Astrocyte of the cerebellum (primary cell): ENCODE measurements at regions not wholly inside any gene's neighbourhood (a gene's known extent, or its start where the extent isn't known, plus 50 kb on each side); places are given as distances from the start of the nearest gene placed in this dataset.

Experiments used
- DNase-seq: peaks from one replicate; pipeline ENCODE4 v3.0.0-alpha.2; 2011; ENCODE audit warnings: low read depth
- H3K4me3 ChIP-seq: 2 replicates; pipeline ENCODE4 v1.5.1; 2011; ENCODE audit warnings: mild to moderate bottlenecking, low read depth, low read length, moderate library complexity
- in situ Hi-C: cut with HindIII; loops from 2 replicates; pipeline ENCODE4 v1.10.0; 2017; ENCODE audit warnings: low sequenced_read_pairs
- TF ChIP-seq, protein P1 (sequence below): IDR thresholded peaks from 2 replicates; pipeline ENCODE4 v1.5.1; 2012; ENCODE audit warnings: low read length, low read depth, moderate library complexity, mild to moderate bottlenecking; ENCODE audit errors: missing control alignments

DNA sequence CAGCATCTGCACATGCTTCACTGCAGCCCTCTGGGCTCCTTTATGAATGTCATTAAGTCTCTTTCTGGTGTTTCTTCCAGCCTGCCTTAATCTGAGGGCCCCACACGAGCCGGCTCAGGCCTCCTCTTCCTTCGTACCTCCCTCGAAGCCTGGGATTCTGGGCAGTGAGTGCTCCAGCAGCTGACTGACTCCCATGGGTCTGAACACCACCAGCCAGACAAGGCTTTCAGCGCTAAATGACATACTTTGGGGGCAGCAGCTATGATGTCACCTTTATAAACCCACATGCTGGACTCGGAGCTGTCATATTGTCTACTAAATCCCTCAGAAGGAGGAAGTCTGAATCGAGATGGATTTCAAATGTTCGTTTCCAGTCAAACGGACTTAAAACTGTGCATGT is 127.1 kb downstream of the TRIM29 start:
- in situ Hi-C loops, result no loop called here
- no peak overlapping the region for H3K4me3 ChIP-seq
- DNase-seq, result no peak
- TF ChIP-seq, protein P1, sequence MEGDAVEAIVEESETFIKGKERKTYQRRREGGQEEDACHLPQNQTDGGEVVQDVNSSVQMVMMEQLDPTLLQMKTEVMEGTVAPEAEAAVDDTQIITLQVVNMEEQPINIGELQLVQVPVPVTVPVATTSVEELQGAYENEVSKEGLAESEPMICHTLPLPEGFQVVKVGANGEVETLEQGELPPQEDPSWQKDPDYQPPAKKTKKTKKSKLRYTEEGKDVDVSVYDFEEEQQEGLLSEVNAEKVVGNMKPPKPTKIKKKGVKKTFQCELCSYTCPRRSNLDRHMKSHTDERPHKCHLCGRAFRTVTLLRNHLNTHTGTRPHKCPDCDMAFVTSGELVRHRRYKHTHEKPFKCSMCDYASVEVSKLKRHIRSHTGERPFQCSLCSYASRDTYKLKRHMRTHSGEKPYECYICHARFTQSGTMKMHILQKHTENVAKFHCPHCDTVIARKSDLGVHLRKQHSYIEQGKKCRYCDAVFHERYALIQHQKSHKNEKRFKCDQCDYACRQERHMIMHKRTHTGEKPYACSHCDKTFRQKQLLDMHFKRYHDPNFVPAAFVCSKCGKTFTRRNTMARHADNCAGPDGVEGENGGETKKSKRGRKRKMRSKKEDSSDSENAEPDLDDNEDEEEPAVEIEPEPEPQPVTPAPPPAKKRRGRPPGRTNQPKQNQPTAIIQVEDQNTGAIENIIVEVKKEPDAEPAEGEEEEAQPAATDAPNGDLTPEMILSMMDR, result no peak

DNA sequence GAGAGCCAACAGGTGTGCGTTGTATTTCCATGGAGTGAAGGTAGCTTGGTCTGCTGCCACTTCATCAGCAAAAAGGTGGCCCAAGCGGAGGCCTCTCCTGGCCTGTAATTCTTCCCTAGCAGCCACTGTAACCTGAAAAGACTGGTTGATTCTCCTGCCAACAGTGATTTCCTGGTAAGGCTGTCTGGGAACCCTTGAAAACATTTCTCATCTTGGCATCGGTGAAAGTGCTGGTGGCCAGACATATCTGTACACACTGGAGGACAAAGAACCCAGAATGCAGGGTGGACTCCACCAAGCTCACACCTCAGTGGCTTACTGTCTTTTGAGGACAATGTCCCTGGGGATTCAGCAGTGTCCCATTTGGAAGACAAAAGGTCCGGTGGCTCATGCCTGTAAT is 128.0 kb downstream of the TRIM29 start:
- TF ChIP-seq, protein P1, result no peak
- in situ Hi-C loops, result no loop called here
- no peak overlapping the region for H3K4me3 ChIP-seq
- DNase-seq, result no peak

DNA sequence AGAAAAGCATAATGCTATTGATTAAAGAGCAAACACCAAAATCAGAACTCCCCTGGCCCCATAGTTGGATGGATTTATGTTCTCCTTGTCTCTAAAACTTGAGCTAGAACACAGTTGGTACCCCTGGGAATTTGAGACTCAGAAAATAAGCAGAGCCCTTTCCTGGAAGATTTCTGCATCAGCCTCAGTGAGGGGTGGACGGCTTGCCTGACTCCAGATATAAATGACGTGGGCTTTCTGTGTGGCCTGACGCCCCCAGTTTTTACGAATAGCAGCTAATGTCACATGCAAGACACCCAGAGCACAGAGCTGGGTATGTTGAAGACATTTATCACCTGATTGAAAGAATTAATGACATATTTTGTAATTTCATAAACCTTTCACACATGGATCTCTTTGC is 130.8 kb downstream of the TRIM29 start:
- no peak for DNase-seq
- H3K4me3 ChIP-seq, result no peak overlapping the region
- TF ChIP-seq, protein P1, result no peak
- in situ Hi-C loops, result no loop called here

DNA sequence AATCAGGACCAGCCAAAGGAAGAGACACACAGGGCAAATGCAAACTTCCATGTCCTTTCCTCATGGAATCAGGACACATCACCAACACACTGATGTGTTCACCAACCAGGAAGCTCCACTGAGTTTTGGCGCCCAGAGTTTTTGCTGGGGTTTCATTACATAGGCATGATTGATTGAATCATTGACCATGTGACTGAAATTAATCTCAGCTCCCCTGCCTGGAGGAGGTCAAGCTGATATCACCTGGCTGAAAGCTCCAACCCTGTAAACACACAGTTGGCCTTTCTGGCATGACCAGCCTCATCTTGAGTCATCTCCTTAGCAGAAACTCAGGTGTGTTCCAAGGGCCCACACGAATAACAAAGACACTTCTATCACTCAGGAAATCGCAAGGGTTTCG is 133.2 kb downstream of the TRIM29 start:
- no peak for DNase-seq
- in situ Hi-C loops, result no loop called here
- TF ChIP-seq, protein P1, result no peak
- H3K4me3 ChIP-seq, result no peak overlapping the region

DNA sequence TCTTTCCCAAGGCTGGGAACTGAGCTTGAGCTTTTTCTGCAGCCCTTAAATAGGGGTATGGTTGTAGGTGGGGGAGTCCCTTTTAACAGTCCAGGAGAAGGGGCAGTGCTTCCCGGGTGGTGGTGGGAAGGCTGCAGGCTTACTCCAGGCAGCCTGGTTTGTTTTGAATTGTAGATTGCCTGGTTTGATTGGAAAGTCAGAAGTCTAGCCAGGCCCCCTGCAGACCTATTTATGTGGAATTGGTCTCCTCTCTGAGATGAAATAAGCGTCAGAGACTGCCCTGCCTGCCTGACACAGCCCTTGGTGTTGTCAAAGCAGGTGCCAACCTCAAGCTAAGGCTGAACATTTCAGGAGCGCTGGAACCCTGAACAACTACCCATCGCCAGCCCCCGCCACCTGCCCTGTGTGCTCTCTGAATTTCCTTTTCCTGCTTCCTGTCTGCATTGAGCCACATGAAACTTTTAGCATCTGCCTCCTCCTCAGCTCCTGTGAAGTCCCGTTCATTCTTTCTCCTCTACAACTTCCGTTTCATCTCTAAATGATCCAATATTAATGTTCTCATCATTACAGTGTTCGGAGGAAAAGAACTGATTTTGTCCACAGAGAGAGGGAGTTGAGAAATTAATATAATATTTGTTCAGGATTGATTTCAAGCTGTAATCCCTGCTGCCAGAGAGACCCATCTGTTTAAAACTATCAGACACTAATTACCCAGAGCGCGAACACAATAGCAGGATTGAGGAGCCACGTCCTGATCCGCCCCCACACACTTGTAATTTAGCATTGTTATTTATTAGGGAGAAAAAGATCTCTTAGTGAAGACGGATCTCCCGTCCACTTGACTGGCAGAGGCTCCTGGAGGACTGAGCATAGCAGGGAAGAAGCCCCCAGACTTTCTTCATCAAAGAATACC is 136.5 kb downstream of the TRIM29 start:
- DNase-seq, result no peak
- in situ Hi-C loops, result no loop called here
- H3K4me3 ChIP-seq, result no peak overlapping the region
- TF ChIP-seq, protein P1, result no peak

DNA sequence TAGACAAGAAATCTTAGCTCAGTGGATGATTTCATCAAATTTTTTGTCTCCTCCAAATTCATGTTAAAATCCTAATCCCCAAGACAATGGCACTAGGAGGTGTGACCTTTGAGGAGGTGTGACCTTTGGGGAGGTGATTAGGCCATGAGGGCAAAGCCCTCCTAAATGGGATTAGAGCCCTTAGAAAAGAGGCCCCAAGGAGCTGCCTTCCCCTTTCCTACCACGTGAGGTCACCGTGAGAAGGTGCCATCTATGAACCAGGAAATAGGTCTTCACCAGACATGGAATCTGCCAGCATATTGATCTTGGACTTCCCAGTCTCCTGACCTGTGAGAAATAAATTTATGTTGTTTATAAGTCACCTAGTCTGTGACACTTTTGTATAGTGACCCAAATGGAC is 138.7 kb downstream of the TRIM29 start:
- TF ChIP-seq, protein P1, result no peak
- in situ Hi-C loops, result no loop called here
- no peak overlapping the region for H3K4me3 ChIP-seq
- DNase-seq, result no peak
